Activated T-helper 2 cell treated with anti-CD3 and anti-CD28 coated beads, Interferon-gamma antibody, Interleukin-2, Interleukin-4, amounts not matched to agents 10 μg/mL and 5 μg/mL and 100 μg/mL, durations not matched to agents 14 hours and 24 hours and 36 hours (primary cell): ENCODE measurements at regions not wholly inside any gene's neighbourhood (a gene's known extent, or its start where the extent isn't known, plus 50 kb on each side); places are given as distances from the start of the nearest gene placed in this dataset.
"Not testable (repeated sequence)": the region's sequence is repeated elsewhere in the genome, so short reads cannot be mapped to it uniquely, and the experiment has no call there.

Source experiments
- DNase-seq: peaks from one replicate; pipeline ENCODE4 v3.0.0; 2021; ENCODE audit warnings: low spot score
- H3K27ac Mint-ChIP-seq: one replicate; pipeline ENCODE4 v1.8.0; 2021; ENCODE audit warnings: mixed read lengths
- H3K27me3 Mint-ChIP-seq: one replicate; pipeline ENCODE4 v1.8.0; 2021; ENCODE audit warnings: low read depth, mixed read lengths
- H3K36me3 Mint-ChIP-seq: one replicate; pipeline ENCODE4 v1.8.0; 2021; ENCODE audit warnings: low read depth, mixed read lengths
- H3K4me1 Mint-ChIP-seq: one replicate; pipeline ENCODE4 v1.8.0; 2021; ENCODE audit warnings: low read depth, mixed read lengths
- H3K4me3 Mint-ChIP-seq: one replicate; pipeline ENCODE4 v1.8.0; 2021; ENCODE audit warnings: low read depth, mild to moderate bottlenecking, moderate library complexity, mixed read lengths
- H3K9me3 Mint-ChIP-seq: one replicate; pipeline ENCODE4 v1.8.0; 2021; ENCODE audit warnings: mixed read lengths
- intact Hi-C: fragments of 100-400 bp; cut with micrococcal nuclease; formaldehyde crosslinking; loops from one replicate; pipeline ENCODE4 v1.15.1; 2023

- intact Hi-C loops = no loop called here
- Mint-ChIP-seq H3K27me3 (peaks cover 4% of the 10 kb centered on the region), H3K9me3 (no peaks in the 10 kb centered on the region), H3K36me3 (no peaks in the 10 kb centered on the region), H3K27ac (no peak overlapping the region), H3K4me1 (peaks cover 7% of the 10 kb centered on the region), H3K4me3 (no peak overlapping the region)
- no peak for DNase-seq
Observed at GRCh38 chr2:240379089-240379636, 56.3 kb upstream of the GPC1 start.

- no peak for DNase-seq
- Mint-ChIP-seq H3K4me1 (peaks cover 7% of the 10 kb centered on the region), H3K36me3 (no peaks in the 10 kb centered on the region), H3K9me3 (no peaks in the 10 kb centered on the region), H3K4me3 (no peak overlapping the region), H3K27ac (no peak overlapping the region), H3K27me3 (peaks cover 4% of the 10 kb centered on the region)
- intact Hi-C loops = loop anchor here (10.0 kb wide), 1 partner anchor 52 kb away; the partner anchor contains the start of gene GPC1
Observed at GRCh38 chr2:240383099-240383758, 52.2 kb upstream of the GPC1 start.

DNA sequence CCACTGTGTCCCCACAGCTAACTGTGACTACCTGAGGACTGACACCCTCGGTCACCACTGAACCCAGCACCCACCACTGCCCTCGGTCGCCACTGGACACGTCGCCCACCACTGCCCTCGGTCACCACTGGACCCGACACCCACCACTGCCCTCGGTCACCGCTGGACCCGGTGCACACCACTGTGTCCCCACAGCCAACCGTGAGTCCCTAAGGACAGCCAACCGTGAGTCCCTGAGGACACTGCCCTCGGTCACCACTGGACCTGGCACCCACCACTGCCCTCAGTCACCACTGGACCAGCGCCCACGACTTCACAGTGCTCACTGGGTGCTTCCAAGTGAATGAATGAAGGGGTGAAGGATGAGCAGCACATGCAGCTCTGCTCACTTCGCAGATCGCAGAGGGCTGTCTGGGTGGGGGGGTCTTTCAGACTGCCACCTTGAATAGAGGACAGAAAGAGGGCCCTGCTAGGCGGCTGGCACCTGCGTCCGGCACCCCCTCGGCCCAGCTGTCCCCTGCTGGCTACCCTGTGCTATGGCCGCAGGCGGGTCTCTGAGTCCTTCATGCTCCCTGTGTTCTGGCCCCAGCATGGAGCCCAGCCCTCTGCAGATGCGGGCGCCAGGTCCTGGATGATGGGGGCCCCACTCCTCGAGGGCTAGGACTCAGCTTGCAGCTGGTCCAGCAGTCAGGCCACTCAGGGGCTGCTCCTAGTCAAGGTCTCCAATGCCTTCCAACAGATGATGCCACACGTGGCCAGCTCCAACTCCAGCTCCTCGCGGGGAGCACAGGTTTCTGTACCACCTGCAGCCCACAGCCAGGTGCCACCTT, 51.4 kb upstream of the GPC1 start:
- Mint-ChIP-seq H3K27ac (no peak overlapping the region), H3K4me1 (peaks cover 7% of the 10 kb centered on the region), H3K9me3 (no peaks in the 10 kb centered on the region), H3K36me3 (no peaks in the 10 kb centered on the region), H3K27me3 (peaks cover 4% of the 10 kb centered on the region), H3K4me3 (no peak overlapping the region)
- DNase-seq = no peak
- intact Hi-C loops = loop anchor here (10.0 kb wide), 1 partner anchor 51 kb away; the partner anchor contains the start of gene GPC1

- no peak overlapping the region for H3K4me3 Mint-ChIP-seq
- DNase-seq = no peak
- peaks cover 9% of the 10 kb centered on the region for H3K4me1 Mint-ChIP-seq
- no peaks in the 10 kb centered on the region for H3K9me3 Mint-ChIP-seq
- no peaks in the 10 kb centered on the region for H3K27me3 Mint-ChIP-seq
- intact Hi-C loops = loop anchor here (10.0 kb wide), 1 partner anchor 50 kb away; the partner anchor contains the start of gene GPC1
- no peak overlapping the region for H3K27ac Mint-ChIP-seq
- no peaks in the 10 kb centered on the region for H3K36me3 Mint-ChIP-seq
Observed at GRCh38 chr2:240384711-240385450, 50.6 kb upstream of the GPC1 start.

- H3K4me1 Mint-ChIP-seq = peaks cover 11% of the 10 kb centered on the region
- H3K36me3 Mint-ChIP-seq, H3K27me3 Mint-ChIP-seq, H3K9me3 Mint-ChIP-seq, DNase-seq, H3K27ac Mint-ChIP-seq, H3K4me3 Mint-ChIP-seq: not testable (repeated sequence)
- intact Hi-C loops = loop anchor here (10.0 kb wide), 1 partner anchor 49 kb away; the partner anchor contains the start of gene GPC1
Observed at GRCh38 chr2:240385451-240386161, 49.9 kb upstream of the GPC1 start.
